RCC 7860 (cell line): ENCODE measurements at regions not wholly inside any gene's neighbourhood (a gene's known extent, or its start where the extent isn't known, plus 50 kb on each side); places are given as distances from the start of the nearest gene placed in this dataset.

Source experiments
- DNase-seq: peaks from one replicate; pipeline ENCODE4 v3.0.0-alpha.2; 2015; ENCODE audit warnings: low spot score
- FAIRE-seq: peaks from 2 replicates; lab custom pipeline; 2012; peaks lifted over from hg19 to GRCh38; lab: Jason Lieb, UNC

DNA sequence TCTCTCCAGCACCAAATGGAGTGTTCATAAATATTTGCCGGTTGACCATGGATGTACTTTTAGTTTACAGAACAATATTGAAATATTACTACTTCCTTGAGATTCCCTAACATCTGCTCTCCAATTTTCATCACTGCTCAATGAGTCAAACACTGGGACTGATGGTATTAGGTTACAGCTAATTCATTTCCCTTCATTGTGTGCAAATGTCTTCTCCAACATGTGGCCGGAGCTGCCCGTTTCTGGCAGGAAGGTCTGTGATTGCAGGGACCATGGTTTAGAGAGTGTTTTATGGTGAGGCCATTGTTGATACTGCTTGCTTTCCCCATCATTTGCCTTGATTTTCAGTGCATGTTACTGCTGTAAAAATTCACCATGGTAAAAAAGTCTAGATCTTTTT lies 209.3 kb downstream of the HS3ST3B1 start:
- no peak for FAIRE-seq
- no peak for DNase-seq

- DNase-seq, result no peak
- no peak for FAIRE-seq
These were observed 207.3 kb downstream of the HS3ST3B1 start for GRCh38 chr17:14508156-14508555.

DNA sequence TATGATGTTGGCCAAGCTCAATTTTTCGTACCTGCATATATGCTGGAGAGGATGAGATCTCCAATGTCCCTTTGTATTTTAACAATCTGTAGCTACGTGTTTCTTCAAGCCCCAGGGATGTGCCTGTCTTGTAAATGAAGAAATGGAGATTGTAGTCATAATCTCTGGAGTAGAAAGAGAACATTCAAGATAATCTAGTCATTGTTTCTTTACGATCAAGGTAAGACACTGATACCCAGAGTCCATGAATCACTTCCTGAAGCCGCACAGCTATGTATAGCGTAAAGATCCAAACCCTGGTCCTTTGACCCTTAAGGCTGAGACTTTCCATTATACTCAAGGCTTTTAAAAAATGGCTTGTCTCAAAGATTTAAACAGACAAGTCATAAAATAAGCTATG lies 205.5 kb downstream of the HS3ST3B1 start:
- DNase-seq, result no peak
- FAIRE-seq, result no peak

GRCh38 chr17:14505606-14506005 lies 204.7 kb downstream of the HS3ST3B1 start:
- DNase-seq (no peak), FAIRE-seq (no peak)

GRCh38 chr17:14499976-14500375 lies 199.1 kb downstream of the HS3ST3B1 start:
- no peak for FAIRE-seq
- no peak for DNase-seq

DNA sequence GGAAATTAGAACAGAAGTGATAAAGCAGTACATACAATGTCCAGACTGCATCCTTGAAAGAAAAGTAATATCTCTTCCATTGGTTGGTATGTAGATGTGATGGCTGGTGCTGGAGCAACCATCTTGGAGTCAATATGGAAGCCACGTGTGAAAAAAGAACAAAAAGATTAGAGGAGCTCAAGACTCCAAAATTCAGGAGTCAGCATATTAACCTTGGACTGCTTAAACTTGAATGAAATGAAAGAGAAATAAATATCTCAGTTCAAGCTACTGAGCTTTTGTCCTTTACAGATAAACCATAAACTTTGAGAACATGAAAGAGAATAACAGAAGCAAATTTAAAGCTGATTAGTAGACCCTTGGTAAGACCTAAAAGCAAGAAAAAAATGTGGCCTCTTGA lies 197.9 kb downstream of the HS3ST3B1 start:
- DNase-seq, result no peak
- no peak for FAIRE-seq

- DNase-seq (no peak), FAIRE-seq (no peak)
These were observed 193.3 kb downstream of the HS3ST3B1 start for GRCh38 chr17:14494161-14494560.

DNA sequence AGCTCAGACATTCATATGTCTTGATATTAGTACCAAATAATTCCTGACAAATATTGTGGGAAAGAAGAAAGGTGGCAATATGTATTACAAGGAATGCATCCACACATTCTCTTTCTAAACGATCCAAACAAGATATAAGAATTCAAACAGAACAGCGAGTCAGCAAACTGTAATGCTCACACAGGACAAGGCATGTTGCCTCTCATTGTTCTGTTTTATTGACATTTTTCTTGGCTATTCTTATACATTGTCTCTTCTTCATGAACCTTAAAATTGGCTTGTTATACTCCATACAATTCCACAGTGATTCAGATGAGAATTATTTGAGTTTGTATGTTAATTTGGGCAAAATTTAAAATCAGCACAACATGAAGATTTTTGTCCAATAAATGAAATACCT lies 189.1 kb downstream of the HS3ST3B1 start:
- FAIRE-seq (no peak), DNase-seq (no peak)

- no peak for DNase-seq
- no peak for FAIRE-seq
These were observed 188.2 kb downstream of the HS3ST3B1 start for GRCh38 chr17:14488958-14489550.

DNA sequence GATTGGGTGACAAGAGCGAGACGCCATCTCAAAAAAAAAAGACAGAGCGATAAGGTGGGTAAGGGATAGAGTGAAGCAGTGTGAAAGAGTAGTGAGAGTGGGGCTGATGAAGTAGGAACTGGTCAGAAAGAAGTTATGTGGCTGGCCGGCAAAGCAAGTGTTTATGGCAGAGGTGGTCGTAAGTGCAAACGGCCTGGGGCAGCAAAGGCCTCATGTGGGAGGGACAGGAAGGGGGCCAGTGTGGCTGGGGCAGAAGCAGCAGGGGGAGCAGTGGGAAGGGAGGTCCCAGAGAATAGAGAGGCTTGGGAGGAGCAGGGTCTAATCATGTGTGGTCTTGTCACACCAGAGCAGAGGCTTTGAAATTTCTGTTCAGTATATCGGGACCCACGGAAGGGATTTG lies 186.2 kb downstream of the HS3ST3B1 start:
- DNase-seq (no peak), FAIRE-seq (no peak)

DNA sequence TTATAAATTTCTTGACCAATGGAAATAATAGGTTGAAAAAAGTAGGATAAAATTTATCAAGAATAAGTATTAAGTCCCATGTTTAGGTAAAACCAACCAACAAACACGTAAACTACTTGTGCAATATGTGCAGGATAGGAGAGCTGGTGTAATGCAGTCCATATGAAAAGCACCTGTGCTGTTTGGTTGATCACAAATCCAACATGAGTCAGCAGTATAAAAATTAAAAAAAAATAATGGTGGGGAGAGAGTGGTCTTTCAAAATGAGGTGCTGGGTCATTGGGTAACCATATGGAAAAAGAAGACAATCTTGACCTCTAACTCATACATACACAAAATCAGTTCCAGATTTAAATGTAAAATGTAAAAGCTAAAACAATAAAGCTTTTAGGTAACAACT lies 181.8 kb downstream of the HS3ST3B1 start:
- no peak for FAIRE-seq
- DNase-seq, result no peak

GRCh38 chr17:14481664-14482063 lies 180.8 kb downstream of the HS3ST3B1 start:
- no peak for FAIRE-seq
- DNase-seq, result no peak

DNA sequence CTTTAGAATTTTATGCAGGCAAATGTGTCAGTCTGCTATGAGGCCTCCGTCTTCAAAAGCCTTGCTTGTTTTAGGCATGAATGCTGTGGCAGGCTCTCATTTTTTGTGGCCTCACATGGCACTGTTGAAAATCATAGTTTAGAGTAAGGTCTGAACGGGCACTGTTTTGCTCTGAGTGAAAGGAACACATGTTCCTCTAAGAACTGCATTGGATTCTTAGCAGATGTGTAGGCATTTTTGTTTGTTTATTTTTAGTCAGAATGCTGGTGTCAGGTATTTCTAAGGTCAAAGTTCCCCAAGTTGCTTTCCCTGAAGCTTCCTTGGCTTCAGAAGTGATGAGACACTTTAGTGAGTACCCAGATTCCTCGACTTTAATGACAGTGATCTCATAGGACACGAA lies 173.7 kb downstream of the HS3ST3B1 start:
- FAIRE-seq, result no peak

GRCh38 chr17:14471052-14471451 lies 170.2 kb downstream of the HS3ST3B1 start:
- FAIRE-seq, result no peak
- no peak for DNase-seq

More for the DNA sequence above, 173.7 kb downstream of the HS3ST3B1 start:
- DNase-seq, result no peak

GRCh38 chr17:14470417-14470816 lies 169.5 kb downstream of the HS3ST3B1 start:
- no peak for FAIRE-seq
- DNase-seq, result no peak

GRCh38 chr17:14469971-14470370 lies 169.1 kb downstream of the HS3ST3B1 start:
- FAIRE-seq, result no peak
- DNase-seq, result no peak

DNA sequence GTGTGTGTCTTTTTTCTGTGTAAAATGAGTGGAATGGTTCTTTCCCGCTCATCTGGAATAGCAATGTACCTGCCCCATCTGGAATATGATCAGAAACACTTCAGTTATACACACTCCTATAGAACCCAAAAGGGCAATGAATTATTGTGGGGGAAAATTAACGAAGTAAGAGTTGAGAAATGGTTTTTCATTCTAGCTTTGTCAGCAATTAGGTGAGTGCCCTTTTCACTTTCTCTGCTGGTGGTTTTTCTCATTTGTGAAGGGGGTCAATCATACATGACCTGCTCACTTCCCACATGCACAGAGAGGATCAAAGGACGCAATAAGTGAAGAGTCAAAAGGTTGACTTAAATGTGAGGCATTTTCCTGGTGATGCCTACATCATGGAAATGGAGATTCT lies 168.0 kb downstream of the HS3ST3B1 start:
- FAIRE-seq (no peak), DNase-seq (no peak)

- no peak for FAIRE-seq
- no peak for DNase-seq
These were observed 160.3 kb downstream of the HS3ST3B1 start for GRCh38 chr17:14461227-14461548.

DNA sequence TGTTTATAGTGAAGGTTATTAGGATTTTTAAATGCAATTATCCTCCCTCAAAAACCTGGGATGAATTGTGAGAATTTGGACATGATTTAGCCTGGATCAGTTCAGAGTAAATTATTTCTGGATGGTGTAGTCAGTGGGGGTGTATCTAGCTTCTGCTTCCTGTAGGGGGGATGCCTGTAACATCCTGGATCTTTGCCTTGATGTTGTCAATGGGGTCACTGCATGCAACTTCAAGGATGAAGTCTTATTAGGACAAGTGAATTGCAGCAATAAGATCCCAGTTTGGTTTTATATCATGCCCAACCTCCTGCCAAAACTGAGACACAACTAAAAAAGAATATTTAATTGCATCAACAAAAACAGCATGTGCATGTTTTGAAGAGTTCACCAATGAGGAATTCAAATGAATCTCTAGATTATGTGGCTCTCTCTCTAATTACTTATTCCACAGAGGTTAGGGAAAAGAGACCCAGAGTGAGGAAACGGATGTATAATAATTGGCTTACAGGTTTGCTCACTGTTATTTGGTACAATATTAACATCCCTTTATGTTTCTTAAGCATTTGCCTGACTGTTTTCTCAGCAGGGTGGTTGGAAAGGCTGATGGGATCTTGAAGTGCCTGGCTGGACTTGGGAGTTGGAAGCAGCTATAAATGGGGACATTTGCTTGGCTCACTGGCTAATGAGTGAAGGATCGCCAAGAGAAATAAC lies 159.8 kb downstream of the HS3ST3B1 start:
- no peak for FAIRE-seq
- no peak for DNase-seq

GRCh38 chr17:14459955-14460354 lies 159.1 kb downstream of the HS3ST3B1 start:
- DNase-seq, result no peak
- FAIRE-seq, result no peak

GRCh38 chr17:14458724-14459123 lies 157.8 kb downstream of the HS3ST3B1 start:
- DNase-seq (no peak), FAIRE-seq (no peak)

GRCh38 chr17:14454746-14455145 lies 153.9 kb downstream of the HS3ST3B1 start:
- FAIRE-seq, result no peak

DNA sequence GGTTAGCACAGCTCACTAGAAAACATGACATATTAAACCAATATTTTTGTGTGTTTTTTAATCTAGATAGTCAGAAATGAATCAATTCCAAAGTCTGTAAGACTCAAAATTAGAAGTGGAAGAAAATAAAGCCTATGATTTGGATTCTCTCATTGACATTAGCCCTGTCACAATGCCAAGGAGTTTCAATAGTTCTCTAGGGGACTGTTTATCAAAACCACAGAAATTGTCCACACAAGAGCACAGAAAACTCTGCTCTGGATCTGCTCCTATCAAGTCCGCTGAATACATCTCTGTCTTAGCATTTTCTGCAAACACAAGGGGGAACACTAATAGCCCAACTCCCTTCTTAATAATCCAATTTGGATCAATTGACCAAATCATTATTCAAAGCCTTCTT lies 152.0 kb downstream of the HS3ST3B1 start:
- FAIRE-seq (no peak), DNase-seq (no peak)

More at GRCh38 chr17:14454746-14455145, 153.9 kb downstream of the HS3ST3B1 start:
- no peak for DNase-seq
